GM18861 (cell line): ENCODE measurements at regions not wholly inside any gene's neighbourhood (a gene's known extent, or its start where the extent isn't known, plus 50 kb on each side); places are given as distances from the start of the nearest gene placed in this dataset.
"Not testable (repeated sequence)": the region's sequence is repeated elsewhere in the genome, so short reads cannot be mapped to it uniquely, and the experiment has no call there.

Experiments used
- ATAC-seq: cut with Tn5 transposase; IDR thresholded peaks from one replicate; pipeline ENCODE4 v1.9.1; 2021; ENCODE audit not compliant: unreplicated experiment

DNA sequence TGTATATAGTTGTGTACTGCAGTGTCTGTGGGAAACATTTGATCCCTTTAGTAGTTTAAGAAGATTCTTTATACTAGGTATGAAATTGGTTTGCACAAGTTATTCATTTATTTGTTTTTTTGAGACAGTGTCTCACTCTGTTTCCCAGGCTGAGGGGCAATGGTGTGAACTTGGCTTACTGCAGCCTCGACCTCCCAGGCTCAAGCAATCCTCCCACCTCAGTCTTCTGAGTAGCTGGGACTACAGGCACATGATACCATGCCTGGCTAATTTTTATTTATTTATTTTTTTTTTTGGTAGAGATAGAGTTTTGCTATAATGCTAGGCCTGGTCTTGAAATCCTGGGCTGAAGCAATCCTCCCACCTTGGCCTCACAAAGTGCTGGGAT, 209.4 kb downstream of the RASSF9 start:
- no peak for ATAC-seq

DNA sequence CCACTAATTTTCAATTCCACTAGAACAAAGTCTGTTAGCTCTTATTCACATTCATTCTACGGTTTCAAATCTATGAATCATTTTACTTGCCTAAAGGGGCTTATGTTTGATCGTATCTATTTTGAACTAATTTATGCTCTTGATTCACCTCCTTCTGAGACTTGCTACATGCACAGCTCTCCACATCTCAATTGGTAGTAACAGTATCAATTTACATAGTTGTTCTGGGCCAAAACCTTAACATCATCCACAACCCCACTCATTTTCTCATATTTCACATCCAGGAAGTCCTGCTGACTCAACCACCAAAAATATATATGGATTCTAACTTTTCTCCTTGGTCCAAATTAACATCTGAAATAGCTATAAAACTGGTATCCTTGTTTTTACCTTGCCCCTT, 208.6 kb downstream of the RASSF9 start:
- no peak for ATAC-seq

DNA sequence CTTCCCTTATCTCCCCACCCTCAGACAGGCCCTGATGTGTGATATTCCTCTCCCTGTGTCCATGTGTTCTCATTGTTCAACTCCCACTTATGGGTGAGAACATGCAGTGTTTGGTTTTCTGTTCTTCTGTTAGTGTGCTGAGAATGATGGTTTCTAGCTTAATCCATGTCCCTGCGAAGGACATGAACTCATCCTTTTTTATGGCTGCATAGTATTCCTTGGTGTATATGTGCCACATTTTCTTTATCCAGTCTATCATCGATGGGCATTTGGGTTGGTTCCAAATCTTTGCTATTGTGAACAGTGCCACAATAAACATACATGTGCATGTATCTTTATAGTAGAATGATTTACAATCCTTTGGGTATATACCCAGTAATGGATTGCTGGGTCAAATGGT, 207.6 kb downstream of the RASSF9 start:
- not testable (repeated sequence) for ATAC-seq

GRCh38 chr12:85630851-85631250, 205.4 kb downstream of the RASSF9 start:
- no peak for ATAC-seq

DNA sequence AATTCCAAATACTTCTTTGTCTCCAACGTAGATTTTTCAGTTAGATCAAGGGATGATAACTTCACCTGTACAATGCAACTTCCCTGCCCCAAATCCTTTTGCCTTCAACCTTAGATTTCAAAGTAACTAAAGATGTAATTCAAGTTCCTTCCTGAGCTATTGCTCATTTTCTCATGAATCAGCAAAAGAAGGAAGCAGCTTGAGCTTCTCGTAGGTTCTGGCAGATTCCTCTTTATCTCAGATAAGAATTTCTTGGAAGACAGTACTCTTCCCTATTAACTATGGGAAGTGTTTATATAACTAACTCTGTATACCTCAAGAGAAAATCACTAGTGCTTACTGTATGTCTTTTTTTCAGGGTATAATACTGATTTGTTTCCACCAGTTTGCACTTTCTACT, 203.8 kb downstream of the RASSF9 start:
- ATAC-seq: no peak

- no peak for ATAC-seq
Observed at GRCh38 chr12:85633491-85633890, 202.7 kb downstream of the RASSF9 start.

DNA sequence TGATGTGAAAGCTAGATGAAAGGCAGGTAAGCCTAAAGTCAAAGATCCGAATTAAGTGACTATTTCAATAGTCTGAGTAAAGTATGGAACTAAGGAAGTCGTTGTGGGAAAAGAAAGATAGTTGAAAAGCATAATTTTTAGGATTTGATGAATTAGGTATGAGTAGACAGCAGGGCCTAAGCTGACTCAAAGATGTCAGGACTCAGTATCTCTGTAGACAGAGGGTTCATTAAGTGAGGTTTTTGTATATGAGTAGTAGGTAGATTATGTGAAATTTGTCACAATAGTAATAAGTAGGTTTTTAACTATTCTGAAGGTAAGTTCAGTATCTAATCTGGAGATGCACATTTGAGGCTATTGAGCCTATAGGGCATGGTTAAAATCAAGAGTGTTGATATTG, 196.4 kb downstream of the RASSF9 start:
- no peak for ATAC-seq

GRCh38 chr12:85641796-85642195, 194.4 kb downstream of the RASSF9 start:
- ATAC-seq: no peak

DNA sequence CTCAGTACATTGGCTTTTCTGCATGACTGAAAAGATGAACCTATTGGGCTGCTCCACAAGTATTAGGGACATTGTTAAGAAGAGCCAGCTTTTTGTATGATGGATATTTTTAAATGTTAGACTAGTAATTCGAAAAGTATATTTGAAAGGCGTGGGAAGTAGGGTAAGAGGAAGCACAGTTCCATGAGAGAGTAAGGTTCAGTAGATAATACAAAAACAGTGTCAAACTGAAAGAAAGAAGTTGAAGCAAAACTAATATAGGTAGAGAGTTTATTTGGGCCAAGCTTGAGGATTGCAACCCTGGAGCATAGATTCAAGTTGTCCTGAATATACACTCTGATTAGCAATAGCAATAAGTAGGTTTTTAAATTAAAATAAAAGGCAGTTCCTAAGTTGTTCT, 193.9 kb downstream of the RASSF9 start:
- no peak for ATAC-seq

- no peak for ATAC-seq
Observed at GRCh38 chr12:85642808-85643207, 193.4 kb downstream of the RASSF9 start.

DNA sequence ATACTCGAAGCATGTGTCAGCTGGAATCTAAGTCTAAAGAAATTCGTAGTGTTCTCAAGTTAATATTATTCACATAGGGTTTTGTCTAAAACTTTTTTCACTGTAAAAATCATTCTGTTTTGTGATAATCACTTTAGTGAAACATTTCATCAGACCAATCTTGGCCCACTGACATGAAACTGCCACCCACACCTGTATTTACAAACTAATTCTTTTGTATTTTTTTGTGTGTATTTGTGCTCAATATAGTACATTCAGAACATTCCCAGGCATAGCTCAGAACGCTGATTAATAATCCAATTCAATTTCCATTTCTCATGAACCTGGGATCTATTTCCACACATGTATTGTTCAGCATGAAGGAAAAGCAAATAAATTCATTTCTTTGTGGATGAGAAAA, 191.7 kb downstream of the RASSF9 start:
- no peak for ATAC-seq

GRCh38 chr12:85653731-85654455, 182.3 kb downstream of the RASSF9 start:
- ATAC-seq: no peak

GRCh38 chr12:85654456-85654840, 181.8 kb downstream of the RASSF9 start:
- ATAC-seq: no peak

GRCh38 chr12:85656561-85656960, 179.6 kb downstream of the RASSF9 start:
- ATAC-seq: no peak

- ATAC-seq: no peak
Observed at GRCh38 chr12:85657251-85657650, 179.0 kb downstream of the RASSF9 start.

DNA sequence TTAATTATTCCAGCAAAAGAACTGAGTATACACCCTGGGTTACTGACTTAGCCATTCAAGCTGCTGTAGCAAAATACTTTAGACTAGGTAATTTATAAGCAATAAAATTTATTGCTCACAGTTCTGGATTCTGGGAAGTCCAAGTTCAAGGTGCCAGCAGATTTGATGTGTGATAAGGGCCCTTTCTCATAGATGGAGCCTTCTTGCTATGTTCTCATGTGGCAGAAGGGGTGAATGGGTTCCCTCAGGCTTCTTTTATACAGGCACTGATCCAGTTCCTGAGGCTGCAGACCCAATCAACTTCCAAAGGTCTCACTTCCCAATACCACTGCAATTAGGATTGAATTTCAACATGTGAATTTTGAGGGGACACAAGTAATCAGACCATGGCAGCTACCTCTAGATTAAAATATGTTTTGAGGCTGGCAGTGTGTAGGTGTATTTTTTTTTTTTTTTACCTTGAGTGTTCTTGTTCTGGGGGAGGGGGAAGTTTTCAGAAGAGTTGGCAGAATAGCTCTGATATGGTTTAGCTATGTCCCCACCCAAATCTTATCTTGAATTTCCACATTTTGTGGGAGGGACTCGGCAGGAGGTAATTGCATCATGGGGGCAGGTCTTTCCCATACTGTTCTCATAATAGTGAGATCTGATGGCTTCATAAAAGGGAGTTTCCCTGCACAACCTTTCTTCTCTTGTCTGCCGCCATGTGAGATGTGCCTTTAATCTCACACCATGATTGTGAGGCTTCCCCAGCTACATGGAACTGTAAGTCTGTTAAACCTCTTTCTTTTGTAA, 178.2 kb downstream of the RASSF9 start:
- no peak for ATAC-seq

DNA sequence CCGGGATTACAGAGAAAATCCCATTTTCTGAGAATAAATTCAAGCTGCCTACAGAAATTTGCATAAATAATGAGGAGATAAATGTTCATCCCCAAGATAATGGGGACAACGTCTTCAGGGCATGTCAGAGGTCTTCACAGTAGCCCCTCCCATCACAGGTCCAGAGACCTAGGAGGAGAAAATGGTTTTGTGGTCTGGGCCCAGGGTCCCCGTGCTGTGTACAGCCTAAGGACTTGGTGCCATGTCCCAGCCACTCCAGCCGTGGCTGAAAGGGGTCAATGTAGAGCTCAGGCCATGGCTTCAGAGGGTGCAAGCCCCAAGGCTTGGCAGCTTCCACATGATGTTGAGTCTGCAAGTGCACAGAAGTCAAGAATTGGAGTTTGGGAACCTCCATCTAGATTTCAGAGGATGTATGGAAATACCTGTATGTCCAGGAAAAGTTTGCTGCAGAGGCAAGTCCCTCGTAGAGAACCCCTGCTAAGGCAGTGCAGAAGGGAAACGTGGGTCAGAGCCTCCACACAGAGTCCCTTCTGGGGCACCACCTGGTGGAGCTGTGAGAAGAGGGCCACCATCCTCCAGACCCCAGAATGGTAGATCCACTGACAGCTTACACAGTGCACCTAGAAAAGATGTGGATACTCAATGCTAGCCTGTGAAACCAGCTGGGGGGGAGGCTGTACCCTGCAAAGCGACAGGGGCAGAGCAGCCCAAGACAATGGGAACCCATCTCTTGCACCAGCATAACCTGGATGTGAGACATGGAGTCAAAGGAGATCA, 176.3 kb downstream of the RASSF9 start:
- no peak for ATAC-seq

GRCh38 chr12:85661461-85662206, 174.6 kb downstream of the RASSF9 start:
- no peak for ATAC-seq

DNA sequence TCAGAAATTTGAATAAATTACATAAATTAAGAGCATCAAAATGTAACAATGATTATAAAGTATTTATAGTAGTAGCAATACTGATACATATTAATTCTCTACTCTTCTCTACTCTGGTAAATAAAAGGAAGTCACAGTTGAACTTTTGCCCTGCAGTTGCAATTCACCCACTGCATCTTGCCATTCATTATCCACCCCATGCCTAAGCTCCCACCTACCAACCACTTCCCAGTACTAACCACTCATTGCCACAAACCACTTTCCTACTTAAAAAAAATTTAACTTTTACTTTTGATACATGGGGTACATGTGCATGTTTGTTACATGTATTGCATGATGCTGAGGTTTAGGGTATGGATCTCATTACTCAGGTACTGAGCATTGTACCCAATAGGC, 174.0 kb downstream of the RASSF9 start:
- ATAC-seq: no peak

- no peak for ATAC-seq
Observed at GRCh38 chr12:85663631-85664030, 172.6 kb downstream of the RASSF9 start.

GRCh38 chr12:85664429-85664828, 171.8 kb downstream of the RASSF9 start:
- ATAC-seq: no peak
